Hepatocyte (in vitro differentiated cells): ENCODE measurements at regions not wholly inside any gene's neighbourhood (a gene's known extent, or its start where the extent isn't known, plus 50 kb on each side); places are given as distances from the start of the nearest gene placed in this dataset.

Experiments used
- DNase-seq: peaks from one replicate; pipeline ENCODE4 v3.0.0-alpha.2; 2016; ENCODE audit warnings: low spot score
- H2AFZ ChIP-seq: fragments of 200-600 bp; sonication (generic); 2 replicates; pipeline ENCODE4 v1.6.0; 2016; ENCODE audit warnings: antibody characterized with exemption, mild to moderate bottlenecking
- H3K27ac ChIP-seq: fragments of 200-600 bp; sonication (generic); 2 replicates; pipeline ENCODE4 v1.5.1; 2016; ENCODE audit warnings: mild to moderate bottlenecking
- H3K27me3 ChIP-seq: fragments of 200-600 bp; sonication (generic); 2 replicates; pipeline ENCODE4 v1.6.1; 2016
- H3K36me3 ChIP-seq: fragments of 200-600 bp; sonication (generic); replicated peaks from 2 replicates; pipeline ENCODE4 v1.5.1; 2016; ENCODE audit warnings: low read depth; ENCODE audit not compliant: insufficient read depth
- H3K4me1 ChIP-seq: fragments of 200-600 bp; sonication (generic); 2 replicates; pipeline ENCODE4 v1.5.1; 2016; ENCODE audit warnings: mild to moderate bottlenecking, moderate library complexity; ENCODE audit not compliant: insufficient read depth
- H3K4me2 ChIP-seq: fragments of 200-600 bp; sonication (generic); 2 replicates; pipeline ENCODE4 v1.6.0; 2016
- H3K4me3 ChIP-seq: fragments of 200-600 bp; sonication (generic); 2 replicates; pipeline ENCODE4 v1.5.1; 2016; ENCODE audit warnings: mild to moderate bottlenecking
- H3K79me2 ChIP-seq: fragments of 200-600 bp; sonication (generic); 2 replicates; pipeline ENCODE4 v1.6.0; 2017; ENCODE audit warnings: mild to moderate bottlenecking
- H3K9me2 ChIP-seq: fragments of 200-600 bp; sonication (generic); replicated peaks from 2 replicates; pipeline ENCODE4 v1.6.0; 2017; ENCODE audit warnings: mild to moderate bottlenecking; ENCODE audit not compliant: insufficient read depth
- H3K9me3 ChIP-seq: fragments of 200-600 bp; sonication (generic); 2 replicates; pipeline ENCODE4 v1.5.1; 2016; ENCODE audit warnings: low read depth, mild to moderate bottlenecking
- H4K20me1 ChIP-seq: fragments of 200-600 bp; sonication (generic); 2 replicates; pipeline ENCODE4 v1.6.0; 2016; ENCODE audit warnings: mild to moderate bottlenecking; ENCODE audit not compliant: insufficient read depth, poor library complexity, severe bottlenecking
- CTCF ChIP-seq: fragments of 200-600 bp; sonication (generic); IDR thresholded peaks from 2 replicates; pipeline ENCODE4 v1.5.1; 2016; ENCODE audit warnings: antibody characterized with exemption, mild to moderate bottlenecking; ENCODE audit not compliant: poor library complexity
- EZH2 ChIP-seq: fragments of 200-600 bp; sonication (generic); IDR thresholded peaks from 2 replicates; pipeline ENCODE4 v1.6.1; 2016; ENCODE audit warnings: antibody characterized with exemption, mild to moderate bottlenecking, borderline replicate concordance
- EZH2phosphoT487 ChIP-seq: fragments of 200-600 bp; sonication (generic); IDR thresholded peaks from one replicate; pipeline ENCODE4 v1.6.1; 2018; ENCODE audit warnings: antibody characterized with exemption, mild to moderate bottlenecking, low read depth, moderate library complexity; ENCODE audit not compliant: unreplicated experiment, severe bottlenecking
- WGBS: methylation state at CpG from one replicate; pipeline ENCODE4 v1.1.6; 2016; ENCODE audit warnings: low lambda C conversion rate; ENCODE audit errors: missing lambda C conversion rate; 5-methylcytosine and 5-hydroxymethylcytosine counted together

GRCh38 chrX:6313356-6313755 lies 84.7 kb upstream of the NLGN4X start:
- Histone ChIP-seq H3K27me3 (no peaks in the 10 kb centered on the region), H3K79me2 (no peaks in the 10 kb centered on the region), H3K4me3 (no peak overlapping the region), H3K27ac (no peak overlapping the region), H3K36me3 (no peaks in the 10 kb centered on the region), H3K9me2 (no peaks in the 10 kb centered on the region), H3K4me2 (no peak overlapping the region), H4K20me1 (no peaks in the 10 kb centered on the region), H2AFZ (no peak overlapping the region), H3K9me3 (no peaks in the 10 kb centered on the region), H3K4me1 (no peaks in the 10 kb centered on the region)
- TF ChIP-seq EZH2phosphoT487 (no peak), EZH2 (no peak), CTCF (no peak)
- WGBS: 69% methylated on average over 4 of the region's 4 CpGs
- no peak for DNase-seq

DNA sequence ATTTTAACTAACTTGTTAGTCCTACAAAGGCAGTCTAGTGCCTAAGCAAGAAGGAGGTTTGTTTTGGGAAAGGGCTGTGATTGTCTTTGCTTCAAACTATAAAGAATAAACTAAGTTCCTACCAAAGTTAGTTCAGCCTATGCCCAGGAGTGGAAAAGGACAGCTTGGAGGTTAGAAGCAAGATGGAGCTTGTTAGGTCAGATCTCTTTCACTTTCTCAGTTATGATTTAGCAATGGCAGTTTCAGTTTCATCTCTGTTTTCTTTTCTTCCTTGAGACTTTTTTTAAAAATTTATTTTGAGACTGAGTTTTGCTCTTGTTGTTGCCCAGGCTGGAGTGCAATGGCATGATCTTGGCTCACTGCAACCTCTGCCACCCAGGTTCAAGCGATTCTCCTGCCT lies 82.9 kb upstream of the NLGN4X start:
- no peak overlapping the region for H3K4me2 ChIP-seq
- DNase-seq: no peak
- no peaks in the 10 kb centered on the region for H3K4me1 ChIP-seq
- no peak overlapping the region for H2AFZ ChIP-seq
- H3K36me3 ChIP-seq: no peaks in the 10 kb centered on the region
- H3K4me3 ChIP-seq: no peak overlapping the region
- H3K27me3 ChIP-seq: no peaks in the 10 kb centered on the region
- no peak overlapping the region for H3K27ac ChIP-seq
- no peaks in the 10 kb centered on the region for H4K20me1 ChIP-seq
- no peaks in the 10 kb centered on the region for H3K9me2 ChIP-seq
- TF ChIP-seq EZH2phosphoT487 (no peak), EZH2 (no peak), CTCF (no peak)
- 63% methylated on average over 1 of the region's 1 CpG for WGBS
- H3K79me2 ChIP-seq: no peaks in the 10 kb centered on the region
- no peaks in the 10 kb centered on the region for H3K9me3 ChIP-seq

DNA sequence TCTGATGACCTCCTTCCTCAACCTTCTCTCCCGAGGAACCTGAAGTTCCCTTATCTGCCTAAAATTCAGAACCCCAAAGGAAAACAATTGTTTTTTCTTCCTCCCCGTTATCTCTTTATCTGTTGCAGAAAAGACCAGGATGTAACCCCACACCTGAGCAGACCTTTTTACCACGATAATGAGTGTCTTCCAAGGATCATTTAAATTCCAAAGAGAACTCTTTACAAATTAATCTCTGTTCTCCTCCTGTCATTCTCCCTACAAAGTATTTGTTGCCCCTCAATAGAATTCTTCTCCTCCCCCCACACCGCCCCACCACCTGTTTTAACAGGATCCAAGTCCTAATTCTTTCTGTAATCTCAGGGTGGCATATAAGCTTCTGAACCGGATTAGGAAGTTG lies 78.5 kb upstream of the NLGN4X start:
- WGBS: 66% methylated on average over 5 of the region's 5 CpGs
- H3K79me2 ChIP-seq: no peaks in the 10 kb centered on the region
- no peaks in the 10 kb centered on the region for H3K4me1 ChIP-seq
- H2AFZ ChIP-seq: no peak overlapping the region
- TF ChIP-seq EZH2: no peak
- no peak for TF ChIP-seq CTCF
- TF ChIP-seq EZH2phosphoT487: no peak
- no peak overlapping the region for H3K4me3 ChIP-seq
- DNase-seq: no peak
- H3K27ac ChIP-seq: no peak overlapping the region
- no peaks in the 10 kb centered on the region for H3K9me3 ChIP-seq
- H4K20me1 ChIP-seq: no peaks in the 10 kb centered on the region
- H3K4me2 ChIP-seq: no peak overlapping the region
- no peaks in the 10 kb centered on the region for H3K9me2 ChIP-seq
- no peaks in the 10 kb centered on the region for H3K36me3 ChIP-seq
- no peaks in the 10 kb centered on the region for H3K27me3 ChIP-seq

- Histone ChIP-seq H3K36me3 (no peaks in the 10 kb centered on the region), H3K4me1 (no peaks in the 10 kb centered on the region), H3K9me3 (no peaks in the 10 kb centered on the region), H2AFZ (no peak overlapping the region), H3K9me2 (no peaks in the 10 kb centered on the region), H3K4me2 (no peak overlapping the region), H3K27me3 (no peaks in the 10 kb centered on the region), H4K20me1 (no peaks in the 10 kb centered on the region), H3K27ac (no peak overlapping the region), H3K4me3 (no peak overlapping the region), H3K79me2 (no peaks in the 10 kb centered on the region)
- WGBS: 78% methylated on average over 6 of the region's 6 CpGs
- no peak for DNase-seq
- TF ChIP-seq CTCF (no peak), EZH2phosphoT487 (no peak), EZH2 (no peak)
Observed at GRCh38 chrX:6299724-6300123, 71.1 kb upstream of the NLGN4X start.
